NCI-H128 (cell line): ENCODE measurements at regions not wholly inside any gene's neighbourhood (a gene's known extent, or its start where the extent isn't known, plus 50 kb on each side); places are given as distances from the start of the nearest gene placed in this dataset.
"Not testable (repeated sequence)": the region's sequence is repeated elsewhere in the genome, so short reads cannot be mapped to it uniquely, and the experiment has no call there.

ENCODE experiments used
- DNase-seq: peaks from one replicate; lab custom pipeline; 2025; ENCODE audit not compliant: unreplicated experiment; lab: John Stamatoyannopoulos, UW

GRCh38 chr7:66535414-66536329 lies 93.0 kb upstream of the KCTD7 start:
- no peak for DNase-seq

- no peak for DNase-seq
Measured at GRCh38 chr7:66537380-66537779, 91.3 kb upstream of the KCTD7 start.

DNA sequence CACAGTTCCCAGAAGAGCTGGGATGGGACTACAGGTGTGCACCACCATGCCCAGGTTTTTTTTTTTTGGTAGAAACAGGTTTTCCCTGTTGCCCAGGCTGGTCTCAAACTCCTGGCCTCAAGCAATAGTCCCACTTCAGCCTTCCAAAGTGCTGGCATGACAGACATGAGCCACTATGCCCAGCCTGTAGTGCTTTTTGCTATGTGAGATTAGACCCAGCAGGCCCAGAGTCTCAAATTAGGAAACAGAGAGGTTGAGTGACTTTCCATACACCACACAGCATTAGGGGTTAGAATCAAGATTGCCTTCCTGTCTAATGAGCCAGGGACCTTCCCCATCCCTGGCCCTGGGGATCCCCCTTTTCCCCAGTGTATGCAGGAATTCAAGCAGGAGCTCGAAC lies 90.8 kb upstream of the KCTD7 start:
- no peak for DNase-seq

GRCh38 chr7:66539264-66539623 lies 89.4 kb upstream of the KCTD7 start:
- DNase-seq: no peak

DNA sequence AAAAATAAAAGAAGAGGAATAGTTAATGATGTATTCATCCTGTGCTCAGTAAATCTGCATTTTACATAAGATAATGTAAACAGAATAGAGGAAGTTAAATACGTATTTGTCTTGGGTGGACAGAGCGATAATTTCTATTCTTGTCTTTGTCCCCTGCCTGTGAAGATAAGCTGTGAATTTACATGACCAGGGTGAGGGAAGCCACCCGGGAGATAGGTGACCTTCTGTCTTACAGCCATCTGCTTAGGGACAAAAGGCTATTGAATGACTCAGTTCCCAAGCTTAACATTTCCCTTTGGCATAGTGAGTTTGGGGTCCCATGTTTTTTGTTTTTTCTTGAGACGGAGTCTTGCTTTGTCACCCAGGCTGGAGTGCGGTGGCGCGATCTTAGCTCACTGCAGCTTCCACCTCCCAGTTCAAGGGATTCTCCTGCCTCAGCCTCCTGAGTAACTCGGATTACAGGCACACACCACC lies 88.7 kb upstream of the KCTD7 start:
- no peak for DNase-seq

- DNase-seq: no peak
Measured at GRCh38 chr7:66542049-66542448, 86.6 kb upstream of the KCTD7 start.

DNA sequence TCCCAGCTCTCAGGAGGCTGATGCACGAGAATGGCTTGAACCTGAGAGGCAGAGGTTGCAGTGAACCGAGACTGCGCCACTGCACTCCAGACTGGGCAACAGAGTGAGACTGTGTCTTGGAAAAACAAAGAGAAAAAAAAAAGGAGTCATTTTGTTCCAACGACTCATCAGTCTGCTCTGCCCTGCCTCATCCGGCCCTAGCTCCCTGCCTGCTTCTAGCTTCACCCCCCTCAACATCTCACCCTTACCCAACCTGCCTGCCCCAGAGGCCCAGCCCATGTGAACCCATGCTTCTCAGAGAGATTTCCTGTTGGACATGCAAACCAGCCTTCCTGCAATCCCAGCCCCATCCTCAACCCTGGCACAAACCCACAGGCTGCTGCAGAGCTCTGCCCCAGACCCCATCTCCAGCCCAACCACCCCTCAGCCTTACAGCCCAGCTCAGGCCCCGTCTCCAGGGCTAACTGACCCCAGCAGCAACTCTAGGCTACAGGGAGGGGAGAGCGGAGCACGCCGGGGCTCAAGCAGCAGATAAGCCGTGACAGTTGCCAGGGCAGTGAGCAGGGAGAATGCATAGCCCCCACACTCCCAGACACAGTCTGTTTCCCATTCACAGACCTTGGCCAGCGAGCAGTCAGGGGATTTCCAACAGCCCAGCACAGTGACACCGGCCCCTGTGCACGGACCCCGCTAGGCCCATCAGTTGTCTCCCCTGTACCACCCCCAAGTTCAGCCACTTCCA lies 86.0 kb upstream of the KCTD7 start:
- DNase-seq: no peak

DNA sequence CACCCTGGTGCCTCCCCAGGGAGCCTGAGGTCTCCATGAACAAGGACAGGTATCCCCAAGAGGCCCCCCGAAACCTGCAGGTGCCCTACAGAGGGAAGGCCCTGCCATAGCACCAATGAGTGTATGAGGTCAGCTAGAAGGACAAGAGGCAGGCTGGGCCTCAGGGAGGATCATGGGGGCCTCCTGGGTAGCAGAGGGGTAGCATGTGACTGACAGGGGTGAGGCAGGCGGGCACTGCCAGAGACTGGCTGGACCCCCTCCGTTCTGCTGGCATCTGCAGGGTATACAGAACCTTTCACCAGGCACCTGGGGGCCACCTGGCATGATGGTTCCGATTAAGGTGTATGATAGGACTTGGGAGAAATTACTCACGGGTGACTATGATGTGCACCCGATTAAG lies 79.2 kb upstream of the KCTD7 start:
- no peak for DNase-seq

DNA sequence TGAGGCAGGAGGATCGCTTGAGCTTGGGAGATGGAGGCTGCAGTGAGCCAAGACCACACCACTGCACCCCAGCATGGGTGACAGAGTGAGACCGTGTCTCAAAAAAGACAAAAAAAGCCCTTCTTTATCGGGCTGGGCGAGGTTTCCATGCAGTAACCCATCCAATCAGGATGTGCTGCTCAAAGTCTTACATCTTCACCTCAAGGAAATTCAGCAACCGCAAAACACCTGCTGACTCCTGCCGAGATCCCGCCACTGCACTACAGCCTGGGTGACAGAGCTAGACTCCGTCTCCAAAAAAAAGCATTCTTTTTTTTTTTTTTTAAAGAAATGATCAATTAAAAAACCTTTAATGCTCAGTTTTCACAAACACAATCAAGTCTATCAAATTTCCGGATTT lies 75.7 kb upstream of the KCTD7 start:
- DNase-seq: no peak

- DNase-seq: not testable (repeated sequence)
Measured at GRCh38 chr7:66553675-66554074, 75.0 kb upstream of the KCTD7 start.

DNA sequence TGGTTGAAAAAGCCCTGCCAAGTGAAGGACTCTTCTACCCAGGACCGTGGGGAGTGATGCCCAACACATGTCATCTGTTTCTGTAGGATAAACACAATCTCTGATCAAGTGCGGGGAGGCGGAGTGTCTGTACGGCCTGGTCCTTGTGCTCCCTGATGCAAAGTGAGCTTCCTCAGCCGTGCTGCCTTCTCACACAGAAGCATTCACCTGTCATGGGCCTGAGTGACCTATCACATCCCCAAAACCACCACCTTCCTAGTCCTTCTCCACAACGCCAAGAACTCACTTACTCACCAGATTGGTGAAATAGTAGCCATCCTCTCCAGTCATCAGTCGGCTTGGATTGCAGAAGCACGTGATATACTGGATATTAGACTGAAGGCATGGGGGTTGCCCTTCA lies 74.4 kb upstream of the KCTD7 start:
- DNase-seq: not testable (repeated sequence)

DNA sequence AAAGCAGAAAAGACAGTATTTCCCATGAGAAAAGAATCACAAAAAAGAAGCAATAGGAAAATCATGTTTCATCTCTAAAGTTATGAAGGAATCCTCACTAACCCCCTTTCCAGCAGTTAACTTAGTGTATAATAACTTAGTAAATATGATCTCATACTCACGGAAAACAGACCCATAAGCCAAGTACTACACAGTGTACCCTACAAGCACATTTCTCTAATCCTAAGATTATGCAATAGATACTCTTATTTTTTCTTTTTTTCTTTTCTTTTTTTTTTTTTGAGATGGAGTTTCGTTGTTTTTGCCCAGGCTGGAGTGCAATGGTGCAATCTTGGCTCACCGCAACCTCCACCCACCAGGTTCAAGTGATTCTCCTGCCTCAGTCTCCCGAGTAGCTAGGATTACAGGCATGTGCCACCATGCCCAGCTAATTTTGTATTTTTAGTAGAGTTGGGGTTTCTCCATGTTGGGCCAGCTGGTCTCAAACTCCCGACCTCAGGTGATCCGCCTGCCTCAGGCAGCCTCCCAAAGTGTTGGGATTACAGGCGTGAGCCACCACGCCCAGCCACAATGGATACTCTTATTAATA lies 73.7 kb upstream of the KCTD7 start:
- DNase-seq: not testable (repeated sequence)

- no peak for DNase-seq
Measured at GRCh38 chr7:66556177-66556548, 72.5 kb upstream of the KCTD7 start.

DNA sequence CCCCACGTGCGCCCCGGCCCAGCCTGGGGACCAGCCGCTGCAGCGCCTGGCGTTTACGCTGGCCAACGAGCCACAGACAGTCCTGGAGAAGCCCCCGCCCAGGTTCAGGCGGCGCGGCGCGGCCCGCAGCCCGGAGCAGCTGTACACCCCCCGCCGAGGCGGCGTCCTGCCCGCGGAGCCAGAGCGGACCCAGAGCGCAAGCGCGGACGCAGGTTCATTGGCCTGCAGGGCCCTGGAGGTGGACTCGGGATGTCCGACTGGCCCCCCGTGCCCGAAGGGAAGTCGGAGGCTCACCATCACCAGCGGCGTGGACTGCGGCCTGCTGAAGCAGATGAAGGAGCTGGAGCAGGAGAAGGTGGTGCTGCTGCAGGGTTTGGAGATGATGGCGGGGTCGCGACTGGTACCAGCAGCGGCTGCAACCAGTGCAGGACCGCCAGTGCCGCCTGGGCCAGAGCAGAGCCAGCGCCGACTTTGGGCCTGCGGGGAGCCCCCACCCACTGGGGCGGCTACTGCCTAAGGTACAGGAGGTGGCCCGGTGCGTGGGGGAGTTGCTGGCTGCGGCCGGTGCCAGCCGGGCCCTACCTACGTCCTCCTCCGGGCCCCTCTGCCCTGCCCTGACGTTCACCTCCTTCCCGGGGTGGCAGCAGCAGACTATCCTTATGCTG lies 72.0 kb upstream of the KCTD7 start:
- DNase-seq: no peak

- no peak for DNase-seq
Measured at GRCh38 chr7:66557214-66558200, 71.2 kb upstream of the KCTD7 start.

DNA sequence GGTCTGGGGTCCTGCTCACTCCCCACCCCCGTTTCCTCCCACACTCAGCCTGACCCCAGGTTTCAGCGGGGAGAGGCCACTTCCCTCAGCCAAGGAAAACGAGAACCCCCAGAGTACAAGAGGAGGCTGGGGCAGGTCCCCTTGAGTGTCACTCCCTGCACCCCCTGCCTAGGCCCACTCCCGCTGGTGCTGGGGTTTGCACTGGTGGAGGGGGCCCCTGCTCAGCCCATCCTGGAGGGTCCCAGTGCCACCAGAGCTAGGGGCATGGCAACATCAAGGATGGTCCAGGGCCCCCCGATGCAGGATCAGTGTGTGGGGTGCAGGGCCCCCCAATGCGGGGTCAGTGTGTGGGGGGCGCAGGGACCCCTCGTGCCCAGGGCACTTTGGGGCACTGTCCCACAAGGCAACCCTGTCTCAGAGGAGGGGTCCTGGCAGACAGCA lies 70.5 kb upstream of the KCTD7 start:
- DNase-seq: no peak

DNA sequence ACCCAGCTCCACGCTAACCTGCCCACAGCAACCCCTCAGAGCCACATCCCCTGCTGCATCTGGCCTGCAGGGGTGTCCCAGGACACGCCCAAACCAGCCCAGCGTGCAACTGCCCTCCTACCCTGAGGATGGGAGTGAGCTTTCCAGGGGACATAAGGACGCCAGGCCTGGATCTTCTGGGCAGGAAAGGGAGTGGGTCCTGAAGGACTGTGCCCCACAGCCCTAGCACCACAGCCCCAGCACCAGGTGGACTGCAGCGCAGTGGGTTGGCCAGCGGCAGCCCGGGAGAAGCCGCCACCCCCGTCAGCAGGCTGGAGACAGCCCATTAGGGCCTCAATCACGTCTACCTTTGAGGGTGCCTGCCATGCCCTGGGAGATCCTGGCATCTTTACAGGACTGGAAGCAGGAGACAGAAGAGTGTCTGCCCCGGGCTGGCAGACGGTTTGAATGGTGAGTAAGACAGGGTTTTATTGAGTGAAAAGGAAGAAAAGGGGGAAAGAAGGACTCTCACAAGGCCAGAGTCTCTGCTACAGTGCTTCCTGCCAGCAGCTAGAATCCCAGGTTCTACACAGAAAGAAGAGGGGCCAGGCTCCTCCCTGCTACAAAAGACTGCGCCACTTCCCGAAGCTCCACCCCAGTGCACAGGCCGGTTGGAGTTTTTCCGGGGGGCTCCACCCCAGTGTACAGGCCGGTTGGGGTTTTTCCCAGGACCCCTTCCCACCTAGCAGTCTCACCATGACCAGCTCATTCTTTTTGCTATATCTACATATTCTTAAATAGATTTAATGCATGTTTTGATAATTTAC lies 69.8 kb upstream of the KCTD7 start:
- no peak for DNase-seq

DNA sequence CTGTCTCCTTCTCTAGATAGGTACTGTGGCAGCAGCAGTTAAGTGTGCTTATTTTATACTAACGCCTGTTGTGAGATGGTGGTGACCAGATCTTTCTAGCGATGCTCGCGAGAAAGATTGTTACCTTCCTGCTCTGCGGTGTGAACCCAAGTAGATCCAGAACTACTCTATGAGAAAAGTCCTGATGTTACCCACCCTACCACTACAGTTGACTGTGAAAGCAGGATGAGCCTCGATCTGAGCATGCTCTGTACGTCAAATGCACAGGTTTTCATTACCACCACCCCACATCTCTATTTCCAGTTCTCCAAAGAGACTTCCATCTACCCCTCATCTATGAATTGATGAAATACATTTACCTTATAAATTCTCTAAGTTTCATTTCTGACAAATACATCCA lies 64.6 kb upstream of the KCTD7 start:
- DNase-seq: no peak

DNA sequence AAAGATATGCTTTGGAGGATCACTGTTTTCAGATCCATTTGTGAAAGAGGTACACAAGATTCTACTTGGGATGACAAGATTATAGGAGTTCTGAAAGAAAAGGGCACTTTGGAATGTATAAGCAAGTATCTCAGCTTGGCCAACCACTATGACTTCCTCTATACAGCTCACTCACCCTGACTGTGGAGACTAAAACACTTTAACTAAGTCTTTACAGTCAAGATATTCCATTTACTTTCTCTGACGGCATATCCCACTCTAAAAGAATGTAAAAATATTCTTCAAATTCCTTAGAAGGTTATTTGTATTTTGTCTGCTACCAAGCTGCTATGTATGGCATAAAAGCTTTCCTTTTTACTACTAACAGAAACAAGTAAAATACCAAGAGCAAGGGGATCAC lies 58.5 kb upstream of the KCTD7 start:
- not testable (repeated sequence) for DNase-seq
